NCI-H524 (cell line): ENCODE measurements at regions not wholly inside any gene's neighbourhood (a gene's known extent, or its start where the extent isn't known, plus 50 kb on each side); places are given as distances from the start of the nearest gene placed in this dataset.
A peak's percentile ranks its signal among the peaks of the same experiment; 100 is the strongest.

Source experiments
- DNase-seq, 2 experiments: peaks; one replicate each; lab custom pipeline; 2025; lab: John Stamatoyannopoulos, UW

GRCh38 chr12:24278832-24279231 lies 329.4 kb upstream of the SOX5 start:
- no peak for DNase-seq

GRCh38 chr12:24270965-24271364 lies 321.5 kb upstream of the SOX5 start:
- no peak for DNase-seq

GRCh38 chr12:24270464-24270863 lies 321.0 kb upstream of the SOX5 start:
- DNase-seq: no peak

- peak in 1 of 2 experiments; percentile 2 for DNase-seq
These were observed 319.3 kb upstream of the SOX5 start for GRCh38 chr12:24268663-24269186.

- DNase-seq: no peak
These were observed 317.5 kb upstream of the SOX5 start for GRCh38 chr12:24266982-24267381.

GRCh38 chr12:24256684-24257083 lies 307.2 kb upstream of the SOX5 start:
- no peak for DNase-seq

- no peak for DNase-seq
These were observed 306.6 kb upstream of the SOX5 start for GRCh38 chr12:24255920-24256665.

- DNase-seq: no peak
These were observed 303.1 kb upstream of the SOX5 start for GRCh38 chr12:24252602-24253001.

- no peak for DNase-seq
These were observed 297.5 kb upstream of the SOX5 start for GRCh38 chr12:24246934-24247333.

GRCh38 chr12:24246376-24246775 lies 296.9 kb upstream of the SOX5 start:
- DNase-seq: no peak

GRCh38 chr12:24244801-24245200 lies 295.3 kb upstream of the SOX5 start:
- DNase-seq: no peak

- DNase-seq: no peak
These were observed 294.8 kb upstream of the SOX5 start for GRCh38 chr12:24244231-24244630.

GRCh38 chr12:24240707-24241106 lies 291.2 kb upstream of the SOX5 start:
- no peak for DNase-seq

GRCh38 chr12:24233519-24234246 lies 284.2 kb upstream of the SOX5 start:
- no peak for DNase-seq

GRCh38 chr12:24232531-24232930 lies 283.1 kb upstream of the SOX5 start:
- no peak for DNase-seq

GRCh38 chr12:24231298-24231697 lies 281.8 kb upstream of the SOX5 start:
- DNase-seq: no peak

GRCh38 chr12:24230061-24230701 lies 280.7 kb upstream of the SOX5 start:
- DNase-seq: no peak

GRCh38 chr12:24229031-24229700 lies 279.7 kb upstream of the SOX5 start:
- no peak for DNase-seq

GRCh38 chr12:24228371-24228770 lies 278.9 kb upstream of the SOX5 start:
- no peak for DNase-seq

GRCh38 chr12:24227551-24227950 lies 278.1 kb upstream of the SOX5 start:
- no peak for DNase-seq

GRCh38 chr12:24226745-24227350 lies 277.4 kb upstream of the SOX5 start:
- DNase-seq: no peak

- DNase-seq: no peak
These were observed 274.9 kb upstream of the SOX5 start for GRCh38 chr12:24224401-24224800.
